GM19351 (cell line): ENCODE measurements at regions not wholly inside any gene's neighbourhood (a gene's known extent, or its start where the extent isn't known, plus 50 kb on each side); places are given as distances from the start of the nearest gene placed in this dataset.

Experiments used
- ATAC-seq: cut with Tn5 transposase; IDR thresholded peaks from one replicate; pipeline ENCODE4 v1.9.1; 2021; ENCODE audit warnings: mild to moderate bottlenecking, moderate library complexity; ENCODE audit not compliant: unreplicated experiment

DNA sequence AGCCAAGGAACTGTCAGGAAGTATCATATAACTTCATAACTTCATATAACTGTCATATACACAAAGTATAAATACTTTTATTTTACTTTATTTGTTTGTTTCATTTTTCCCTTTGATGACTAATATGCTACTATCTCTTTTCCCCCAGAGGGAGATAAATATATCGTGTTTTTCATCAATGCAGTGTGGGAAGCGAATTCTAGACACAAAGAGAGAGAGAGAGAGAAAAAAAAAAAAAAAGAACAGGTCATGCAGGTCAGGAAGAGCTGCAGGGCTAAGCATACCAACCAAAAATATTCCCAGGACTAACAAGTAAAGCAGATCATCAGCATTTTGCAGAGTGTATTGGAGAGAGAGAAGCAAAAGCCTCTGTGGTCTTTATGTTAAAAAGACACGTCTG, 1849.2 kb downstream of the STIM2 start:
- ATAC-seq, result no peak

- ATAC-seq, result no peak
Observed at GRCh38 chr4:28723371-28723770, 1862.7 kb downstream of the STIM2 start.

GRCh38 chr4:28724239-28724638, 1863.6 kb downstream of the STIM2 start:
- no peak for ATAC-seq

DNA sequence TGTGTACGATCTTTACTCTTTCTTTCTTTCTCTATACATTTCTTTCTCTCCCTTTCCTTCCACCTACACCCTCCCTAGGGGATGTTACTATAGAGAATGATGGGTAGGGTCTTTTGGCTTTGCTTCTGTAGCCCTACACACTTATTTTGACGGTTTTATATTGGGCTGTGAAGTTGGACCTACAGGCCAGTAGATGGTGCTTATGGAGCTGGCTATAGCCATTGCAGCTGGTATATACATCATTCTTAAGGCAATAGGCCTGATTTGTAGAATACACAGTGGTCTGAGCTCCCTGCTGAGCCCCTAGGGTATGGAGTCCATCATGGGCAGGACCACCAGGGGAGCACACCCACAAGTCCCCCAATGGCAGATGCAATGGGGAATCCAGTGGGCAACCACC, 1869.7 kb downstream of the STIM2 start:
- ATAC-seq, result no peak

DNA sequence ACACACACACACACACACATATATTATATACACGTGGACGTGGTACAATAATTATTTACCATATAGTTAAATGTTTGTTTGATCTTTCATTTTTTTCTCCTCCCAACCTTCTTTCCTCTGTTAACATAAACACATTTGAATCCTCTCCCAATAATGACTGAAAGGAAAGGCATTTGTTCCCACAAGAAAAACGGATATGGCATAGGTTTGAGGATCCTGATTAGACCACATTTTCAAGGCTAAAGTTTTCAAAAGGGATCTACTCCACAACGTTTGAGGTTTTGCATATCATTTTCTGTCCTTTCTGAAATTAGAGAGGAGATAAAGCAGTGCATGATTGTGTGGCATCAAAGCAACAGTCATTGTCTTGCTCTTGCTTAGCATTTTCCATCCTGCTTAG, 1883.4 kb downstream of the STIM2 start:
- ATAC-seq, result no peak

DNA sequence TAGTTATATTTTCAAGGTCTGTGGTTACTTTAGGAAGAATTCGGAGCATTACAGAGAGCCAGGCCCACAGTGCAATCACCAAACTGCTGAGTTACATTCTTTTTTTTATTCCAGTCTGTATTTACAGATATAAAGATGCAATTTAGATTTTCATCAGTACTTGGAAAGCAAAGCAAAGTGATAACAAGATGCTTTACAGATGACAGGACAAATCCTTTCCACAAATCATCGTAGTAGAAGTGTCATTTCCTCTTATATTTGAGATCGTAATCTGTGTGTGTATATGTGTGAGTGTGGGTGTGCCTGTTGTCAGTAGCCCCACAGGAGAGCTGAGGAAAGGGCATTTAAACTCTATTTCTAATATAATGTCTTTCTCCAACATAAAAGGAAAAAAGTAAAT, 1893.7 kb downstream of the STIM2 start:
- ATAC-seq, result no peak

GRCh38 chr4:28755081-28755480, 1894.4 kb downstream of the STIM2 start:
- no peak for ATAC-seq

- ATAC-seq, result no peak
Observed at GRCh38 chr4:28759064-28759463, 1898.4 kb downstream of the STIM2 start.

DNA sequence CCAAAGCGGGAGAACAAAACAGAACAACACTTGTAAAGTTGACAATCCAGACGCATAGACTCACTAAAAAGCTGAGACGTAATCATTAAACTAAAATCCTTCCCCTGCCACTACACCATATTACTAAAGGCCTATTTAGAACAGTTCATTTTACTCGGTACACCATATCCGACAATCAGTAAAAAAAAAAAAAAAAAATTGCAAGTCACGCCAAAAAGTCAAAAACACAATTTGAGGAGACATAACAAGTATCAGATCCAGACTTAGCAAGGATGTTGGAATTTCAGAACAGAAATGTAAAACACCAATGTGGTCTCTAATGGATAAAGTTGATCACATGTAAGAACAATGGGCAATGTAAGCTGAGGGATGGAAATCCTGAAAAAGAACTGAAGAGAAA, 1899.4 kb downstream of the STIM2 start:
- ATAC-seq, result no peak

DNA sequence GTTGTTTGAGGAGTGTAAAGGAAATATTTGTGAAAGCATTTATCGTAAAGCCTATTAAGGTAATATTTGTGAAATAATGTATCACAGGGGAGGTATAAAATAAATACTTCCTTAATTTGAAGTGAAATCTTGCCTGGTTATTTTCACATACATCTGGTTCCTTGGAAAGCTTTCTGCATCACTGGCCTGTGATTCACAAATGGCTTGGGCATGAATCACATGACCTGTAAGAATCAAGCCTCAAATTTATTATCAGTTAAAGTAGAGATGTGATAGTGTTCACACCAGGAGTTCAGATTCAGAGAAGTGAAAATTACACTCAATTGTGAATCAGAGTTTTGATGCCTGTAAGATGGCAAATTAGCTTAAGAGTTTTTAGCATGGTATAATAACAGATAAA, 1911.4 kb downstream of the STIM2 start:
- ATAC-seq, result no peak

DNA sequence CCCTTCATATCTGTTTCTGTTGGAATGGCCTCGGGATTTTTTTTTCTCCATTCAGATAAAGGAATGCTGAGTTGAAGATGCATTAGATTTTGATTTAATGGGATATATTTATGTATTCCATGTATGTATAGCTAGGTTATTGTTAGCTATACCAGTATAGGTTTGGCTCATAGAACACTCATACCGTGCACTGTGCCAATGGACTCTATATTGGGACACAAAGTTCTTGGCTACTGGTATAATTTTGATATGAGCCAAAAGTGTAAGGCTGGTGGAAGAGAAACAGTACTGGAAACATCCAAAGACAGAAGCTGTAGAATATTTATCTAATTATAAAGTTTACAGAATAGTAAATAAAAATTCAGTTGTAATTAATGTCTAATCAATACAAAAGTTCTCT, 1912.1 kb downstream of the STIM2 start:
- ATAC-seq, result no peak

GRCh38 chr4:28774344-28774743, 1913.7 kb downstream of the STIM2 start:
- ATAC-seq, result no peak

DNA sequence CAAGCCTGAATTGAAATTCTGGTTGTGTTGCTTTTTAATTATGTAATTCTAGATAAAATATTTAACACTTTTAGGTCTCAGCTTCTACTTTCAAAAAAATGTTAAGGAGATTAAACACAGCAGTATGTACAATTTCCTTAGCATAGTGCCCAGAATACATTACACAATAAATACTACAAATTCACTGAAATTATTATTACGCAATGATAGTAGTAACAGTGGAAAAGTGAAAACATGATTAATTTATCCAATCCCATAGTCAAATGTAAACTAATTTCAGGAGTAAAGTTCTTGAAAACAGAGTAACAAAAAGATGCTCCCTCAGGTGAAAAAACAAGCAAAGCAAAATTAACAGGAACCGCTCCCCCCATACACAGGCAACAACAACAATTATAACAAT, 1915.4 kb downstream of the STIM2 start:
- ATAC-seq, result no peak

- no peak for ATAC-seq
Observed at GRCh38 chr4:28784188-28784587, 1923.5 kb downstream of the STIM2 start.

DNA sequence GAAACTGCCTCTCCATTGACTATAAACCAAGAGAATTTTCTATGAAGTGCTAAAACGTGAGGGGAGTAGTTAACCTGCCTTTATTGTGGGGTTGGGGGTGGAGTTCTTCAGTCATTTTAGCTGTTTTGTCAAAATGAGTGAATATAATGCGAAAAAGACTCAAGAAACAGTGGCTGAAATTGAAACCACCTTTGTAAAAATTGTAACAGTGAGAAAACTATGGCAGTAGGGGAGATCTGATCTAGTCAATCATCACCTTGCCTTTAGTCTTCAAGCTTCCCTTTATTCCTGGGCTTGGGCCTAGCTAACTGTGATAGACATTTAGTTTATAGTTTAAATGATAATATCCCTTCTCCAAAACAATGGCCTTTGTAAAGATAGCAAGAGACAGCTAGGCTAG, 1927.3 kb downstream of the STIM2 start:
- no peak for ATAC-seq

GRCh38 chr4:28788929-28789490, 1928.4 kb downstream of the STIM2 start:
- ATAC-seq, result no peak

DNA sequence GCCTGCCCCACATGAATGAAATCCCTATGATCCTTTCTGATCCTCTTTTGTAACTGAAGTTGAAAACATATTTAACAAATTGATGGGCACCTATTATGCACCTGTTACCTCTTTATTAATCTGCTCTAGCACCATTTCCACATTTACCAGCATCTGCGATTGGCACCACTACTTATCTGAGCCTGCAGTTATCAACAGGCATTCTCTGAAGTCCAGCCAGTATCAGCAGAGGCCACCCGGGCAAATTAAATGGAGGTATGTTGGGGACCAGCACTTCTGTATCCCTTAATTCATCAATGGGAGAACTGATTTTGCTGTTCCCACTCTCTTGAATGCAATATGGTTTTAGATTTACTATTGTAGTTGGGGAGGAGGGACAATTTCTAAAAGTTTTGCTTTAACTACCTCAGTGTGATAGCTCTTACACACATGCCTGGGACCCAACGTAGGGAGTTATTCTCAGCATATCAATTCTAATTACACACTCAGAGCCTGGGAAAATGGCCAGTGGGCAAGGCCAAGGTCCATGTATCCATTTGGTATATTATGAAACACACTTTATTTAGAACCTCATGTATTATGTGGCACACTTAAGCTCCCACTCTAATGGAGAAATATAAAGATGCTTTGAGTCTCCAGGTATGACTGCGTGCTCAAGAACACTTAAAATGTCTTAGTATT, 1927.1 kb upstream of the PCDH7 start:
- no peak for ATAC-seq

GRCh38 chr4:28799696-28800095, 1920.5 kb upstream of the PCDH7 start:
- ATAC-seq, result no peak

- ATAC-seq, result no peak
Observed at GRCh38 chr4:28811025-28811424, 1909.1 kb upstream of the PCDH7 start.

- no peak for ATAC-seq
Observed at GRCh38 chr4:28822163-28822562, 1898.0 kb upstream of the PCDH7 start.

DNA sequence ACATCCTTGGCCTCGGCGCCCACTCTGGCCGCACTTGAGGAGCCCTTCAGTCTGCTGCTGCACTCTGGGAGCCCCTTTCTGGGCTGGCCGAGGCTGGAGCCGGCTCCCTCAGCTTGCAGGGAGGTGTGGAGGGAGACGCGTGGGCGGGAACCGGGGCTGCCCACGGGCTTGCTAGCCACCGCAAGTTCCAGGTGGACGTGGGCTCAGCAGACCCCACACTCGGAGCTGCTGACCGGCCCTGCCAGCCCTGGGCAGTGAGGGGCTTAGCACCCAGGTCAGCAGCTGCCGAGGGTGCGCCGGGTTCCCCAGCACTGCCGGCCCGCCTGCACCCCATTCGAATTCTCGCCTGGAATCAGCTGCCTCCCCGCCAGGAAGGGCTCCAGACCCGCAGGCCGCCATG, 1892.3 kb upstream of the PCDH7 start:
- ATAC-seq, result no peak

DNA sequence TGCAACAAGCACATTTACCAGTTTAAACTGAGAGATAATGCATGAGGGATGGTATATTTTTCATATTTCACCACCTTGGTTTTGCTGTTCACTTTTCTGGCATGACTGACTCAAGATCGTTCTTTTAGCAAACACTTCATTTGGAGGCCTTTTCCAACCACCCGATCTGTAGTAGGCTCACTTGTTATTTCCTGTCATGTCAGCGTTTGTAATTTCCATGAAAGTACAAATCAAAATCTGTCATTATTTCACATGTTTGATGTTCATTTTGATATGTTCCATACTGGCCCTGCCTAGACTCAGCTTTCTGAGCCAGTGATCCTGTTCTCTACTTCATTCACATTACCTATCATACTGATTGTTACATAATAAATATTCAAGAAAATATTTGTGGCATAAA, 1888.3 kb upstream of the PCDH7 start:
- ATAC-seq, result no peak

GRCh38 chr4:28832444-28832843, 1887.7 kb upstream of the PCDH7 start:
- no peak for ATAC-seq
